Hepatocyte (in vitro differentiated cells): ENCODE measurements at regions not wholly inside any gene's neighbourhood (a gene's known extent, or its start where the extent isn't known, plus 50 kb on each side); places are given as distances from the start of the nearest gene placed in this dataset.

Experiments
- DNase-seq: peaks from one replicate; pipeline ENCODE4 v3.0.0-alpha.2; 2016; ENCODE audit warnings: low spot score
- H2AFZ ChIP-seq: fragments of 200-600 bp; sonication (generic); 2 replicates; pipeline ENCODE4 v1.6.0; 2016; ENCODE audit warnings: antibody characterized with exemption, mild to moderate bottlenecking
- H3K27ac ChIP-seq: fragments of 200-600 bp; sonication (generic); 2 replicates; pipeline ENCODE4 v1.5.1; 2016; ENCODE audit warnings: mild to moderate bottlenecking
- H3K27me3 ChIP-seq: fragments of 200-600 bp; sonication (generic); 2 replicates; pipeline ENCODE4 v1.6.1; 2016
- H3K36me3 ChIP-seq: fragments of 200-600 bp; sonication (generic); replicated peaks from 2 replicates; pipeline ENCODE4 v1.5.1; 2016; ENCODE audit warnings: low read depth; ENCODE audit not compliant: insufficient read depth
- H3K4me1 ChIP-seq: fragments of 200-600 bp; sonication (generic); 2 replicates; pipeline ENCODE4 v1.5.1; 2016; ENCODE audit warnings: mild to moderate bottlenecking, moderate library complexity; ENCODE audit not compliant: insufficient read depth
- H3K4me2 ChIP-seq: fragments of 200-600 bp; sonication (generic); 2 replicates; pipeline ENCODE4 v1.6.0; 2016
- H3K4me3 ChIP-seq: fragments of 200-600 bp; sonication (generic); 2 replicates; pipeline ENCODE4 v1.5.1; 2016; ENCODE audit warnings: mild to moderate bottlenecking
- H3K79me2 ChIP-seq: fragments of 200-600 bp; sonication (generic); 2 replicates; pipeline ENCODE4 v1.6.0; 2017; ENCODE audit warnings: mild to moderate bottlenecking
- H3K9me2 ChIP-seq: fragments of 200-600 bp; sonication (generic); replicated peaks from 2 replicates; pipeline ENCODE4 v1.6.0; 2017; ENCODE audit warnings: mild to moderate bottlenecking; ENCODE audit not compliant: insufficient read depth
- H3K9me3 ChIP-seq: fragments of 200-600 bp; sonication (generic); 2 replicates; pipeline ENCODE4 v1.5.1; 2016; ENCODE audit warnings: low read depth, mild to moderate bottlenecking
- H4K20me1 ChIP-seq: fragments of 200-600 bp; sonication (generic); 2 replicates; pipeline ENCODE4 v1.6.0; 2016; ENCODE audit warnings: mild to moderate bottlenecking; ENCODE audit not compliant: insufficient read depth, poor library complexity, severe bottlenecking
- CTCF ChIP-seq: fragments of 200-600 bp; sonication (generic); IDR thresholded peaks from 2 replicates; pipeline ENCODE4 v1.5.1; 2016; ENCODE audit warnings: antibody characterized with exemption, mild to moderate bottlenecking; ENCODE audit not compliant: poor library complexity
- EZH2 ChIP-seq: fragments of 200-600 bp; sonication (generic); IDR thresholded peaks from 2 replicates; pipeline ENCODE4 v1.6.1; 2016; ENCODE audit warnings: antibody characterized with exemption, mild to moderate bottlenecking, borderline replicate concordance
- EZH2phosphoT487 ChIP-seq: fragments of 200-600 bp; sonication (generic); IDR thresholded peaks from one replicate; pipeline ENCODE4 v1.6.1; 2018; ENCODE audit warnings: antibody characterized with exemption, mild to moderate bottlenecking, low read depth, moderate library complexity; ENCODE audit not compliant: unreplicated experiment, severe bottlenecking
- WGBS: methylation state at CpG from one replicate; pipeline ENCODE4 v1.1.6; 2016; ENCODE audit warnings: low lambda C conversion rate; ENCODE audit errors: missing lambda C conversion rate; 5-methylcytosine and 5-hydroxymethylcytosine counted together

- 91% methylated on average over 9 of the region's 9 CpGs for WGBS
- TF ChIP-seq EZH2, result no peak
- no peak for TF ChIP-seq EZH2phosphoT487
- TF ChIP-seq CTCF, result no peak
Measured at GRCh38 chr9:88696501-88696900, 161.5 kb downstream of the NXNL2 start.

GRCh38 chr9:88697764-88698432 is 162.9 kb downstream of the NXNL2 start:
- Histone ChIP-seq H3K4me2 (no peak overlapping the region), H3K4me1 (no peaks in the 10 kb centered on the region), H3K9me2 (no peaks in the 10 kb centered on the region), H3K9me3 (peaks cover 7% of the 10 kb centered on the region), H4K20me1 (no peaks in the 10 kb centered on the region), H3K27me3 (no peaks in the 10 kb centered on the region), H2AFZ (no peak overlapping the region), H3K4me3 (no peak overlapping the region), H3K27ac (no peak overlapping the region), H3K79me2 (no peaks in the 10 kb centered on the region), H3K36me3 (no peaks in the 10 kb centered on the region)
- DNase-seq, result no peak
- WGBS, result 91% methylated on average over 8 of the region's 8 CpGs
- TF ChIP-seq EZH2 (no peak), EZH2phosphoT487 (no peak), CTCF (no peak)

More at GRCh38 chr9:88696501-88696900, 161.5 kb downstream of the NXNL2 start:
- H3K79me2 ChIP-seq, result no peaks in the 10 kb centered on the region
- DNase-seq, result no peak
- H3K27ac ChIP-seq, result no peak overlapping the region
- H3K9me2 ChIP-seq, result no peaks in the 10 kb centered on the region
- no peak overlapping the region for H3K4me2 ChIP-seq
- no peaks in the 10 kb centered on the region for H3K27me3 ChIP-seq
- no peak overlapping the region for H2AFZ ChIP-seq
- no peak overlapping the region for H3K4me3 ChIP-seq
- no peaks in the 10 kb centered on the region for H3K36me3 ChIP-seq
- H3K4me1 ChIP-seq, result no peaks in the 10 kb centered on the region
- H3K9me3 ChIP-seq, result peaks cover 7% of the 10 kb centered on the region
- H4K20me1 ChIP-seq, result no peaks in the 10 kb centered on the region

GRCh38 chr9:88702985-88703384 is 168.0 kb downstream of the NXNL2 start:
- H3K27me3 ChIP-seq, result no peaks in the 10 kb centered on the region
- H4K20me1 ChIP-seq, result no peaks in the 10 kb centered on the region
- no peaks in the 10 kb centered on the region for H3K36me3 ChIP-seq
- 84% methylated on average over 2 of the region's 2 CpGs for WGBS
- H3K4me2 ChIP-seq, result no peak overlapping the region
- DNase-seq, result no peak
- H3K9me2 ChIP-seq, result no peaks in the 10 kb centered on the region
- TF ChIP-seq CTCF (no peak), EZH2phosphoT487 (no peak), EZH2 (no peak)
- H3K27ac ChIP-seq, result no peak overlapping the region
- no peaks in the 10 kb centered on the region for H3K79me2 ChIP-seq
- H3K9me3 ChIP-seq, result no peaks in the 10 kb centered on the region
- no peaks in the 10 kb centered on the region for H3K4me1 ChIP-seq
- no peak overlapping the region for H2AFZ ChIP-seq
- H3K4me3 ChIP-seq, result no peak overlapping the region
